DOHH2 (cell line): ENCODE measurements at regions not wholly inside any gene's neighbourhood (a gene's known extent, or its start where the extent isn't known, plus 50 kb on each side); places are given as distances from the start of the nearest gene placed in this dataset.

ENCODE experiments used
- H3F3A ChIP-seq: fragments of 200-600 bp; sonication (generic), shearing (Covaris generic); 2 replicates; pipeline ENCODE4 v1.6.0; 2016; ENCODE audit warnings: antibody characterized with exemption, mild to moderate bottlenecking; ENCODE audit not compliant: control insufficient read depth, insufficient read depth
- H3K27ac ChIP-seq: fragments of 200-600 bp; sonication (generic); 2 replicates; pipeline ENCODE4 v1.5.1; 2014; ENCODE audit warnings: low read depth, mild to moderate bottlenecking, low read length, moderate library complexity
- H3K27me3 ChIP-seq: fragments of 200-600 bp; sonication (generic); 2 replicates; pipeline ENCODE4 v1.6.1; 2014; ENCODE audit warnings: mild to moderate bottlenecking, low read length, mixed read lengths; ENCODE audit not compliant: control insufficient read depth
- H3K36me3 ChIP-seq: fragments of 200-600 bp; sonication (generic); 2 replicates; pipeline ENCODE4 v1.6.1; 2014; ENCODE audit warnings: mild to moderate bottlenecking, low read length, moderate library complexity, mixed read lengths; ENCODE audit not compliant: control insufficient read depth
- H3K4me1 ChIP-seq: fragments of 200-600 bp; sonication (generic); 2 replicates; pipeline ENCODE4 v1.6.1; 2014; ENCODE audit warnings: mild to moderate bottlenecking, low read length, mixed read lengths; ENCODE audit not compliant: control insufficient read depth
- H3K4me2 ChIP-seq: fragments of 200-600 bp; sonication (generic); 2 replicates; pipeline ENCODE4 v1.6.0; 2014; ENCODE audit warnings: mild to moderate bottlenecking, low read length, moderate library complexity
- H3K4me3 ChIP-seq: fragments of 200-600 bp; sonication (generic); 2 replicates; pipeline ENCODE4 v1.5.1; 2014; ENCODE audit warnings: mild to moderate bottlenecking, low read length, mixed read lengths
- H3K79me2 ChIP-seq: fragments of 200-600 bp; sonication (generic); 2 replicates; pipeline ENCODE4 v1.6.1; 2014; ENCODE audit warnings: mild to moderate bottlenecking, low read length, mixed read lengths; ENCODE audit not compliant: control insufficient read depth
- H3K9me2 ChIP-seq: fragments of 200-600 bp; sonication (generic); replicated peaks from 2 replicates; pipeline ENCODE4 v1.6.1; 2014; ENCODE audit warnings: mild to moderate bottlenecking, low read length, mixed read lengths; ENCODE audit not compliant: control insufficient read depth
- H3K9me3 ChIP-seq: fragments of 200-600 bp; sonication (generic); 2 replicates; pipeline ENCODE4 v1.6.1; 2014; ENCODE audit warnings: antibody characterized with exemption, low read length, mixed read lengths; ENCODE audit not compliant: control insufficient read depth, insufficient read depth
- H4K20me1 ChIP-seq: fragments of 200-600 bp; sonication (generic); 2 replicates; pipeline ENCODE4 v1.6.0; 2014; ENCODE audit warnings: low read depth, mild to moderate bottlenecking, antibody characterized with exemption, low read length, moderate library complexity; ENCODE audit not compliant: control insufficient read depth, insufficient read depth
- EZH2phosphoT487 ChIP-seq: fragments of 200-600 bp; sonication (generic); IDR thresholded peaks from 2 replicates; pipeline ENCODE4 v1.6.1; 2017; ENCODE audit warnings: borderline replicate concordance, mild to moderate bottlenecking, antibody characterized with exemption, low read length, moderate library complexity, mixed read lengths
- TF ChIP-seq, protein P1 (sequence below): fragments of 200-600 bp; sonication (generic); IDR thresholded peaks from one replicate; pipeline ENCODE4 v1.5.1; 2014; ENCODE audit warnings: antibody characterized with exemption, mild to moderate bottlenecking, low read depth, low read length; ENCODE audit not compliant: poor library complexity, severe bottlenecking

DNA sequence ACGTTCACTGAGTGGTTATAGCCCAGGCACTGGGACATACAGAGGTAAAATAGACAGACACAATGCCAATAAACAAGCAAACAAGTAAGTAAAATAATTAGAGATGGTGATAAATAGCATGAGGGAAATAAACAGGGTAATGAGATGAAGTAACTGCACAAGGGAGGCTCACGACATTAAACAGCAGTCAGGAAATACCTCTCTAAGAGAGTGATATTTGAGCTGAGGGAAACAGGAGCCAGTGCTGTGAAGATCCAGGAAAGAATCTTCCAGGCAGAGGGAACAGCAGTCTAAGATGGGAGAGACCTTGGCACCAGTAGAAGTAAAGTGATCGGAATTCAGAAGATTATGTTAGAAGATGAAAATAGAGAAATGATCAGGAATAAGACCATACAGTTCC, 279.4 kb downstream of the HINT1 start:
- Histone ChIP-seq H4K20me1 (no peaks in the 10 kb centered on the region), H3K27ac (no peak overlapping the region), H3K4me1 (no peaks in the 10 kb centered on the region), H3K9me3 (no peaks in the 10 kb centered on the region), H3K36me3 (no peaks in the 10 kb centered on the region), H3K4me2 (no peak overlapping the region), H3K27me3 (peaks cover 3% of the 10 kb centered on the region; the same call in 1 of the 2 replicates), H3K79me2 (no peaks in the 10 kb centered on the region), H3K9me2 (no peaks in the 10 kb centered on the region), H3F3A (no peaks in the 10 kb centered on the region), H3K4me3 (no peak overlapping the region)
- TF ChIP-seq, protein P1, sequence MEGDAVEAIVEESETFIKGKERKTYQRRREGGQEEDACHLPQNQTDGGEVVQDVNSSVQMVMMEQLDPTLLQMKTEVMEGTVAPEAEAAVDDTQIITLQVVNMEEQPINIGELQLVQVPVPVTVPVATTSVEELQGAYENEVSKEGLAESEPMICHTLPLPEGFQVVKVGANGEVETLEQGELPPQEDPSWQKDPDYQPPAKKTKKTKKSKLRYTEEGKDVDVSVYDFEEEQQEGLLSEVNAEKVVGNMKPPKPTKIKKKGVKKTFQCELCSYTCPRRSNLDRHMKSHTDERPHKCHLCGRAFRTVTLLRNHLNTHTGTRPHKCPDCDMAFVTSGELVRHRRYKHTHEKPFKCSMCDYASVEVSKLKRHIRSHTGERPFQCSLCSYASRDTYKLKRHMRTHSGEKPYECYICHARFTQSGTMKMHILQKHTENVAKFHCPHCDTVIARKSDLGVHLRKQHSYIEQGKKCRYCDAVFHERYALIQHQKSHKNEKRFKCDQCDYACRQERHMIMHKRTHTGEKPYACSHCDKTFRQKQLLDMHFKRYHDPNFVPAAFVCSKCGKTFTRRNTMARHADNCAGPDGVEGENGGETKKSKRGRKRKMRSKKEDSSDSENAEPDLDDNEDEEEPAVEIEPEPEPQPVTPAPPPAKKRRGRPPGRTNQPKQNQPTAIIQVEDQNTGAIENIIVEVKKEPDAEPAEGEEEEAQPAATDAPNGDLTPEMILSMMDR, result no peak
- no peak for TF ChIP-seq EZH2phosphoT487

DNA sequence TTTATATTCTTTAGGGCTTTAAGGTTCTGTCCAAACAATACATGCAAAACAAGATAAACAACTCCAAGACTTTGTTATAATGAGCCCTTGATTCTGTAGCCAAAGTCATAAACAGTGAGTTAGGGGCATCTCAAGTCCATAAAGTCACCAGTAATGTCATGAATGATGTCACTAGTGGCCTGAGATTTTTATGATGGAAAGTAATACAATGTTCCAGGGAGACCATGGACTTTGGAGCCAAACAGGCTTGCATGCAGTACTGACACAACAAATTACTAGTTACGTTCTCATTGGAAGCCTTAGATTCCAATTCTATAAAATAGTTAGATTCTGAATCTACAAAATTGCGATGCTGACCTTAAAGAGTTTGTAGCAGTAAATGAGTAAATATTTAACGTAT, 280.0 kb downstream of the HINT1 start:
- no peaks in the 10 kb centered on the region for H3K36me3 ChIP-seq
- no peak for TF ChIP-seq EZH2phosphoT487
- TF ChIP-seq, protein P1, result no peak
- peaks cover 6% of the 10 kb centered on the region for H3K27me3 ChIP-seq
- H3F3A ChIP-seq, result no peaks in the 10 kb centered on the region
- H3K27ac ChIP-seq, result no peak overlapping the region
- H3K79me2 ChIP-seq, result no peaks in the 10 kb centered on the region
- no peaks in the 10 kb centered on the region for H3K4me1 ChIP-seq
- H4K20me1 ChIP-seq, result no peaks in the 10 kb centered on the region
- H3K9me2 ChIP-seq, result no peaks in the 10 kb centered on the region
- H3K4me3 ChIP-seq, result no peak overlapping the region
- H3K9me3 ChIP-seq, result no peaks in the 10 kb centered on the region
- no peak overlapping the region for H3K4me2 ChIP-seq

DNA sequence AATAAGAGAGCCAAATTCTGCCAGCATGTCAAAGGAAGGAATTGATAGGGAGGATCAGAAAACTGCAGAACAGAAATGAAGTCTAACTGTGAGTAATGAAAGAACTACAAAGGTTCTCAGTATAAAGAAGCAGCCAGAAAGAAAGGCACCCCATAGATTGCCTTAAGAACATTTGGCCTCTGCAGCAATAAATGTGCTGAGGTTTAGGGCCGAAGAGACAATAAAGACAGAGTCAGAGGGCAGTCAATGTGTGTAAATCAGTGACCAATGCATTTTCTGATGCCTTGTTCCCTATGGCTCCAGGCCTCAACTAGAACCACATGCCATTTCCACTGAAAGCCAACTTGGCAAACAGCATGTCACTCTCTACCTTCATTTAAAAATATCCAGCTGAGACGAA, 281.0 kb downstream of the HINT1 start:
- H3K27ac ChIP-seq, result no peak overlapping the region
- H3K4me3 ChIP-seq, result no peak overlapping the region
- H3K4me2 ChIP-seq, result no peak overlapping the region
- H3F3A ChIP-seq, result no peaks in the 10 kb centered on the region
- H3K9me3 ChIP-seq, result no peaks in the 10 kb centered on the region
- TF ChIP-seq, protein P1, result no peak
- no peak for TF ChIP-seq EZH2phosphoT487
- H3K27me3 ChIP-seq, result peaks cover 6% of the 10 kb centered on the region
- no peaks in the 10 kb centered on the region for H4K20me1 ChIP-seq
- no peaks in the 10 kb centered on the region for H3K36me3 ChIP-seq
- no peaks in the 10 kb centered on the region for H3K79me2 ChIP-seq
- no peaks in the 10 kb centered on the region for H3K4me1 ChIP-seq
- H3K9me2 ChIP-seq, result no peaks in the 10 kb centered on the region

DNA sequence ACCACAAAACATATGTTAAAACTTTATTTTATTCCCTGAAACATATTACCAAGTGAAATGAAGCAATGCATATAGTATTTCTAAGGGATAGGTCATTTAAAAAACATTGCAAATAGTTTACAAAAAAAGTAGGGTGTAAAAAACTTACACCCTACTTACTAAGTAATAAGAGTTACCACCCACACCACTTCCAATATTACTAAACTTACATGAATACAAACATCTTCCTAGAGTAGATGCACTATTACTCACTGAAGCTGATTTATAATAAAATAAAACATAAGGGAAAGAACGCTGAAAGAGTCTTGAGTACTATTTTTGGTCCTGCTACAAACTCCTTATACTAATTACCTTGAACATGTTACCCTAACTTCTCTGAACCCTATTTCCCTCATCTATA, 289.4 kb downstream of the HINT1 start:
- H3K27me3 ChIP-seq, result peaks cover 3% of the 10 kb centered on the region; the same call in 1 of the 2 replicates
- H3K4me1 ChIP-seq, result no peaks in the 10 kb centered on the region
- H3F3A ChIP-seq, result no peaks in the 10 kb centered on the region
- TF ChIP-seq EZH2phosphoT487, result no peak
- TF ChIP-seq, protein P1, result no peak
- H3K4me3 ChIP-seq, result no peak overlapping the region
- no peaks in the 10 kb centered on the region for H3K36me3 ChIP-seq
- H3K27ac ChIP-seq, result no peak overlapping the region
- H3K9me2 ChIP-seq, result no peaks in the 10 kb centered on the region
- H3K4me2 ChIP-seq, result no peak overlapping the region
- H4K20me1 ChIP-seq, result no peaks in the 10 kb centered on the region
- H3K79me2 ChIP-seq, result no peaks in the 10 kb centered on the region
- no peaks in the 10 kb centered on the region for H3K9me3 ChIP-seq
